GM19455 (cell line): ENCODE measurements at regions not wholly inside any gene's neighbourhood (a gene's known extent, or its start where the extent isn't known, plus 50 kb on each side); places are given as distances from the start of the nearest gene placed in this dataset.

Experiments used
- ATAC-seq: cut with Tn5 transposase; IDR thresholded peaks from one replicate; pipeline ENCODE4 v1.9.1; 2021; ENCODE audit not compliant: unreplicated experiment

GRCh38 chr2:228657807-228658402 lies 476.4 kb upstream of the SPHKAP start:
- no peak for ATAC-seq

DNA sequence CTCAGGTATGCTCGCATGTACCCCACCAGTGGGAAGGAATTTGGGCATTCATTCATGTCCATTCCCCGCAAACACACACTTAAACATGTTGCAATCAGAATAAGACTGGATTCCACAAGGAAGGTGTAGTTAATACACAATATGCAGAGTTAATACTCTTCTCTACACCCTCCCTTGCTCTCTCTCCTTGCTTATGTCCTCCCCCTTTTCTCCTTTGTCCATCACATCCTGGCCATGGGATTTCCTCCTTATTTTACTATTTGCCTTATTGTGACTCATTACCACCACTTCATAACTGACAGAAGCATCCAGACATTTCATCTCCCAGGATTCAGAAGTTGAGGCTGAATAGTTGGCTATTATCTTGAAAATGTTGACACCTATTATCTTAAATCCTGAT lies 473.8 kb upstream of the SPHKAP start:
- no peak for ATAC-seq

DNA sequence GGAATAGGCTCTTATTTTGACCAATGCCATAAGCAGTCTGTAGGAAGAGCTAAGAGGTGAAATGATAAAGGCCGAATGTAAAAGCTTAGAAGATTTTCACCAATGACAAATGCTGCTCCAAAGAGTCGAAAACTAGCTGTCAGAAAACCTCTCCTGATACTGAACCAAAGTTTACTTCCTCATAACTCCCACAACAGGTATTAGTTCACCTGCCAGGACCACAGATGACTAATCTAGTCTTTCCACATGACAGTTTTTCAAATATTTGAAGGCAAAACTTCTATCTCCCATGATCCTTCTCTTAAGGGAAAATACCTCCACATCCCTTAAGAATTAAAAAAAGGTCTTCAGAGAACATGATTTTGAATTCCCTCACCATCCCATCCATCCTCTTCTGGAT lies 473.2 kb upstream of the SPHKAP start:
- ATAC-seq, result no peak

DNA sequence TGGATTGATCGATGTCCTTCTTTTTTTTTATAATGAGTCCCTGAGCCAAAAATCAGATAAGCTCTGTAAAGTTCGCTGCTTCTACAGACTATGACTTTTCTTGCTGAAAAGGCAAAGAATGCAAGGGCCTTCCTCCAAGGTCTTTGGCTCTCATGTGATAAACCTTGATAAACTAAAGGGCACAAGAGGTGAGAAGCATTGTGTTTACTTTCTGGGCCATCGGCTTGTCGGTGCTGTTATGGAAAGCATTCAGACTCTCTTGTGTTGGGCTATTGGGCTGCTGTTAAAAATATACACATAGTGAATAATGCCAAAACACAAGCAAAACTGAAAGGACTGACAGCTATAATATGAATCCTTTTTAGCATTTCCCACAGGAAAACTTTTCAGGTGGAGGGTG lies 472.4 kb upstream of the SPHKAP start:
- ATAC-seq, result no peak

DNA sequence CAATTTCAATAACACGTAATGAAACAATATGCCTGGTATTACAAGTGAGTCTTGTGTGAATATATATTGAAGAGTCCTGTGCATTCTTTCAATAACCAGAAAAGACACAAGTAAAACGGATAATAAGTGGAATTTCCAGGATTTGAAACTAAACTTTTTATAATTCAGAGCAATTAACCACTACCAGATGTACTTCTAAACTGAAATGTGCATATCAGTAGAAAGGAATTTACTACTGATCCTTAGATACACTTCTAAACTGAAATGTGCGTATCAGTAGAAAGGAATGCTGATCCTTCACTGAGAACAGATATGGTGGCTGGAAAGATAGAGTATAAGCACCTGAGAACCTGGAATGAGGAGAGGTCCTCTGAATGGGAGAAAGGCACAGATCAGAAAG lies 470.9 kb upstream of the SPHKAP start:
- ATAC-seq, result no peak

DNA sequence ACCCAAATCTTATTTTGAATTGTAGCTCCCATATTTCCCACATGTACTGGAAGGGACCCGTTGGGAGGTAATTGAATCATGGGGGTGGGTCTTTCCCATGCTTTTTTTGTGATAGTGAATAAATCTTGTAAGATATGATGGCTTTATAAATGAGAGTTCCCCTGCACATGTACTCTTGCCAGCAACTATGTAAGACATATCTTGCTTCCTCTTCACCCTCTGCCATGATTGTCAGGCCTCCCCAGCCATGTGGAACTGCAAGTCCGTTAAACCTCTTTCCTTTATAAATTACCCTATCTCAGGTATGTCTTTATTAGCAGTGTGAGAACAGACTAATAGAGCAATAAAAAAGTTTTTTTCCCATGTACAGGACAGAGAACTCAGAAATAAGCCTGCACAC lies 468.4 kb upstream of the SPHKAP start:
- no peak for ATAC-seq

GRCh38 chr2:228649447-228649846 lies 468.0 kb upstream of the SPHKAP start:
- no peak for ATAC-seq

DNA sequence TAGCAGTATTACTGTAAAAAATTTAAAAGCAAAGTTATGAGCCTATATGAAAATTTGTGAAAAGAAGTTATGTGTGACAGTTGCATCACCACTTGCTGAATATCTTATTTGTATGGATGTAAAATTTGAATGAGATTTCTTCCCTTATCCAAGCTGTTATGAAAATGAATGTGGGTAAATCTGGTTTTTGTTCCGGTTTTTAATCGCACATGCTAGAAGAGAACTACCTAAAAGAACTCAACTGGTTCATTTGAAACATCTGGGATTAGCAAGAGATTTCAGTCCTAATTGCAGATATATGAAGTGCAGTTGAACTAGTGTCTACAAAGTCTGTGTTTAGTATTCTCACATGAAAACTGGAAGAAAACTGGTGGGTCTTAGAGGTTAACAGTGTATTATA lies 467.1 kb upstream of the SPHKAP start:
- ATAC-seq, result no peak

DNA sequence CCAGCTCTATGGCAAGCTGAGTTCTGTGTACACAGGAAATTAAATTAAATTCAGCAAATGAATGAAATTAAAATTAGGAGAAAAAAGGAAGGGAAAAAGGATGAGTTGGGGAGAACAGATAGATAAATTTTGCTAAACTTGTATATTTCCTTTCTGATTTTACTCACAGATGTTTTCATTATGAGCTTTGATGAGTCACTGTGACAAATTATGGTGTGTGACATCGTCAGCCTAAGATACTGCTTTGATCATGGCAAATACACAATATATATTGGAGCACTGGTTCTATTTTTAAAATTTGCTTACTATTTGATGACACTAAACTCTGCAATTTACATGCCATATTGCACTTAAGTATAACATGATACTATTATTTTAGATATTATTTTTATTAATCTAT lies 464.6 kb upstream of the SPHKAP start:
- ATAC-seq, result no peak

DNA sequence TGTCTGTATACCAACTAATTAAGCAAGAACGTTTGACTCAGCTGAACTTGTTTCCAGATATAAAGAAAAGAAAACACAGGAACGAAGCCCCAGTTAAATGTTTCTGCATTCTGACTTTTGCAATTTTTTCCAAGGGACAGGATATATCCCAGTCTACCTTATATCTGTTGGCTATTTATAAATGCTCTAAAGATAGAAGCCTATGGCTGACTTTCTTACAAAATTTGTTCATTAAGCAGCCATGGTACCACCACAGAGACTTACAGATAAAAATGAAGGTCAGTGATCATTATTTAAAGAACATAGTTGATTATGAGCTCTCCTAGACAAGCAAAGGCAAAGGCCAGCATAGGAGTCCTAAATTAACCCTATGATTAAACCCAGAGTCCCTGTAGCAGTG lies 462.7 kb upstream of the SPHKAP start:
- ATAC-seq, result no peak

- ATAC-seq, result no peak
Measured at GRCh38 chr2:228642861-228643260, 461.4 kb upstream of the SPHKAP start.

DNA sequence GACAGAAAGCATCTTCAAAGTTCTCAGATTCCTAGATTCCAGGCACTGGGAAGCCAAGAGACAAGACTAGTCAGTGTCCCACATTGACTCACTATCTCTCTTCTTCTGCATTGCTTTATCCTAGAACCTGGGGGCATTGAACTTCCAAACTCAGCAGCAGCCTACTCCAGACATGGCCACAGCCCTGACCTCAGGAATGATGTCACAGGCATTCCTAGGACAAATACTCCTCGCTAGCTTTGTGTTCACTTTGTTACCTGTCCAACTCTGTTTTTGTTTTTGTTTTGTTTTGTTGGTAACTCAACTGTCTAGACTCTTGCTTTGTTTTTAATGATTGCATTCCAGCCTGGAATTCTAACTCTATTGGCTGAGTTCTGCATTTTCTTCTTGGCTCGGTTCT lies 449.3 kb upstream of the SPHKAP start:
- ATAC-seq, result no peak

- no peak for ATAC-seq
Measured at GRCh38 chr2:228629251-228629650, 447.8 kb upstream of the SPHKAP start.

- no peak for ATAC-seq
Measured at GRCh38 chr2:228628682-228629081, 447.2 kb upstream of the SPHKAP start.

- ATAC-seq, result no peak
Measured at GRCh38 chr2:228627510-228627909, 446.0 kb upstream of the SPHKAP start.

DNA sequence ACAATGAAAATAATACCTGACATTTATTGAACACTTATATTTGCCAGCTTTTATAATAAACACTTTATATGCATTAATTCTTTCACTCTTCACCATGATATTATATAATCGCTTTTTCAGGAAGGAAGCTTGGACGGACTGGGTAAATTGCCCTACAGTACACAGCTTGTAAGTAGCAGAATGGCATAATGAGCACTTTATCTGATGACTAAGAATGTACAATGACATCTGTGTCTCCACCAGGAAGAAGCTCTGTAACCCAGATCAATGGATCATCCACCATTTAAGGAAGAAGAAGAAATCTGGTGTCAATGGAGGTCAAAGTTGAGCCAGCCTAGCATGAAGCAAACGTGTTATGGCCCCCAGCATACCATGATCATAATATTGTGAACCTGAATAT lies 444.0 kb upstream of the SPHKAP start:
- ATAC-seq, result no peak

GRCh38 chr2:228624733-228625132 lies 443.2 kb upstream of the SPHKAP start:
- ATAC-seq, result no peak

- no peak for ATAC-seq
Measured at GRCh38 chr2:228615496-228615895, 434.0 kb upstream of the SPHKAP start.

- no peak for ATAC-seq
Measured at GRCh38 chr2:228614741-228615140, 433.3 kb upstream of the SPHKAP start.

DNA sequence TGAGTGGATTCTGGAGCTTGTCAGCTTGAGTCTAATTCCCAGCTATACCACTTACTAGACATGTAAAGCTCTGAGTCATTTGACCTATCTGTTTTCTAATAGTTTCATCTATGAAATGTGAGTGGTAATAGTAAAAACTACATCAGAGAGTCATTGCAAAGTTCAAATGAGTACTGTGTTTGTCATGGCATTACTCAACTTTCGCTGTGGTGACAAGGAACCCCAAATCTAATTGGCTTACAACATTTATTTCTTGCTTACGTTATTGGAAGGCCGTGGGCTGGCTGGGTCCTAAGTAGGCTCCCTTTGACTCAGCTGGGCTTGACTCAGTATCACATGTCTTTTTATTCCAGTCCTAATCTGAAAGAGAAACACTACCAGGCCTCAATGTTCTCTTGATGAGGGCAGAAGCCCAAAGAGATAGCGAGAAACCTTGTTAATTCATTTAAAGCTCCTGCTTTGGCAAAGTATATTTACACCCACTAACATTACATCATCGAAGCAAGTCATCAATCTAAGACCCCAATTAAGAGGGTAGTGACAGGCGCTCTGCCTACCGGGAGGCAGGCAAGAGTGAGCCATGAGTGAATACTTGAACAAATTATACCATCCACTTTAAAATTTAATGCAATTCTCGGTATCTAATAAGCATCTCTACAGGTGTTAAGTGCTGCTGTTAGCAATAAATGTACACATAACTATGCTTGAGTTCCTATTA lies 431.8 kb upstream of the SPHKAP start:
- ATAC-seq, result no peak

DNA sequence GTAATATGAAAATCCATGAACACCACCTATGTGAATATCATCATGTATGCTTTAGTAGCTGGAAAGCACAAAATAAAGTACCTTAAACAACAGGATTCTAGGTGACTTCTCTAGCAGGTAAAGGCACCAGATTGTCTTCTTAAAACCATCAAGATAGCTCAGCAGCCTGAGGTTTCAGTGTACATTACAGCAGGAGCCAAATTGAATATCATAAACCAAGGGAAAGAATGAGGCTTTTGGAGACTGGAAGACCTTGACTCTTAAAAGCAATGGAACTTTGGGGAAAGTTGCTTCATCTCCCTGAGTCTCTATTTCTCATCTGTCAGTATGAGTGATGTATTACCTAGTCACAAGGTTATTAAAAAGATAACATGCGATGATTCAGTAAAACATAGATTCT lies 429.7 kb upstream of the SPHKAP start:
- no peak for ATAC-seq

- ATAC-seq, result no peak
Measured at GRCh38 chr2:228602288-228602687, 420.8 kb upstream of the SPHKAP start.

DNA sequence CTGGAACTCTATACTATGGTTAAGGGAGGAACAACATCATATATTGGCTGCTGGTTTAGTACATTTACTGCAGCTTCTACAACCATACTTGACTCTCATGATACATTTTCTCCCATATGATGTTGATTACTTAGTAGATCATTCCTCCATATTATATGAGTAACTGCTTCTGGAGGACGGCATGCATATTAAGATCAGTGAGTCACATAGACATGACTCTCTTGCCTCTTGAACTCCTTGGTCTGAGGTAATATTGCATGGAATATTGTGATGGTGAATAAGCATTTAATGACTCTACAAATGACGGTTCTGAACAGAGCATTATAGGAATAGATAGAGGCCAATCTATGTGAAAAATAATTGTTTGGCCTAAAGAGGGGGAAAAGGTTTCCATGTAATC lies 418.8 kb upstream of the SPHKAP start:
- no peak for ATAC-seq
